Right lobe of liver (tissue), 6 donors: ENCODE measurements at regions not wholly inside any gene's neighbourhood (a gene's known extent, or its start where the extent isn't known, plus 50 kb on each side); places are given as distances from the start of the nearest gene placed in this dataset.

ENCODE experiments used
- ATAC-seq, 4 donors: fragments of 200-7000 bp; cut with Tn5 transposase; one replicate each; pipeline ENCODE4 v1.9.1; 2020; ENCODE audit warnings: mild to moderate bottlenecking in 4 of 4, moderate library complexity in 4 of 4
- DNase-seq, 3 donors: peaks; one replicate each; pipeline ENCODE4 v3.0.0-alpha.2; 2020
- H3K27ac ChIP-seq, 3 donors: fragments of 200-600 bp; one replicate each; pipeline ENCODE4 v1.8.0; 2022
- H3K27me3 ChIP-seq, 2 donors: fragments of 200-600 bp; one replicate each; pipeline ENCODE4 v1.8.0; 2022
- H3K36me3 ChIP-seq, 4 donors: fragments of 200-600 bp; sonication (generic) in 1 of 4; one replicate each; pipeline versions ENCODE4 v1.5.1 to v1.8.0; 2017 to 2022; ENCODE audit warnings: control low read depth in 1 of 4
- H3K4me1 ChIP-seq, 4 donors: fragments of 200-600 bp; sonication (generic) in 1 of 4; one replicate each; pipeline versions ENCODE4 v1.5.1 to v1.8.0; 2017 to 2022; ENCODE audit warnings: control low read depth in 1 of 4
- H3K4me3 ChIP-seq, 3 donors: fragments of 200-600 bp; one replicate each; pipeline ENCODE4 v1.8.0; 2022
- H3K9me3 ChIP-seq, 4 donors: fragments of 200-600 bp; sonication (generic) in 1 of 4; one replicate each; pipeline versions ENCODE4 v1.5.1 to v1.8.0; 2017 to 2022; ENCODE audit warnings: control low read depth in 1 of 4
- CTCF ChIP-seq, 4 donors: fragments of 200-600 bp in 3 of 4; fragments of 450-650 bp in 1 of 4; IDR thresholded peaks; one replicate each; pipeline versions ENCODE4 v1.5.1 to v1.8.0; 2016 to 2022; ENCODE audit warnings: antibody characterized with exemption in 4 of 4, mild to moderate bottlenecking in 2 of 4
- POLR2A ChIP-seq: fragments of 450-650 bp; IDR thresholded peaks from one replicate; pipeline ENCODE4 v1.6.1; 2017; ENCODE audit warnings: antibody characterized with exemption, mild to moderate bottlenecking
- WGBS: methylation state at CpG from one replicate; pipeline ENCODE4 v1.1.6; 2018; ENCODE audit warnings: low coverage, low lambda C conversion rate; ENCODE audit not compliant: insufficient coverage; ENCODE audit errors: missing lambda C conversion rate; 5-methylcytosine and 5-hydroxymethylcytosine counted together
- intact Hi-C, 2 donors: fragments of 100-400 bp; cut with DNase I; formaldehyde crosslinking; loops; one replicate each; pipeline versions ENCODE4 v1.11.2 to v1.14.1; 2022
- donor health status: DM: no; HTN: yes; CAD: no.
- donor health status: DM: no; HTN: no; CAD: no.
- donor health status: DM: no; HTN: no; CAD: no.
- donor health status: DM: no; HTN: yes; CAD: no.
- donor health status: DM: no; HTN: yes; CAD: no.

- no peak overlapping the region for H3K27ac ChIP-seq
- TF ChIP-seq CTCF (IDR thresholded peaks at IDR 0.05) (no peak), POLR2A (no peak)
- H3K4me3 ChIP-seq: no peak overlapping the region
- intact Hi-C loops: no loop called here
- H3K36me3 ChIP-seq: no peaks in the 10 kb centered on the region
- H3K9me3 ChIP-seq: no peaks in the 10 kb centered on the region
- H3K27me3 ChIP-seq: no peaks in the 10 kb centered on the region
- DNase-seq: no peak
- ATAC-seq: no peak
- H3K4me1 ChIP-seq: no peaks in the 10 kb centered on the region
Observed at GRCh38 chr9:99427260-99427659, 205.2 kb downstream of the SEC61B start.

GRCh38 chr9:99430301-99430700 is 208.2 kb downstream of the SEC61B start:
- ATAC-seq: peak in 1 of 4 donors; percentile 55
- Histone ChIP-seq H3K36me3 (no peaks in the 10 kb centered on the region), H3K27ac (no peak overlapping the region), H3K4me3 (no peak overlapping the region), H3K4me1 (no peaks in the 10 kb centered on the region), H3K9me3 (no peaks in the 10 kb centered on the region), H3K27me3 (no peaks in the 10 kb centered on the region)
- DNase-seq: no peak
- no peak for TF ChIP-seq POLR2A
- no peak for TF ChIP-seq CTCF (IDR thresholded peaks at IDR 0.05)
- 75% methylated on average over 2 of the region's 2 CpGs for WGBS
- intact Hi-C loops: no loop called here

- no peaks in the 10 kb centered on the region for H3K27me3 ChIP-seq
- ATAC-seq (no peak), DNase-seq (no peak)
- intact Hi-C loops: no loop called here
- TF ChIP-seq POLR2A (no peak), CTCF (IDR thresholded peaks at IDR 0.05) (no peak)
- no peaks in the 10 kb centered on the region for H3K36me3 ChIP-seq
- H3K4me3 ChIP-seq: no peak overlapping the region
- no peaks in the 10 kb centered on the region for H3K4me1 ChIP-seq
- no peak overlapping the region for H3K27ac ChIP-seq
- 44% methylated on average over 1 of the region's 1 CpG for WGBS
- no peaks in the 10 kb centered on the region for H3K9me3 ChIP-seq
Observed at GRCh38 chr9:99431103-99431502, 209.0 kb downstream of the SEC61B start.

GRCh38 chr9:99432075-99432474 is 210.0 kb downstream of the SEC61B start:
- H3K9me3 ChIP-seq: no peaks in the 10 kb centered on the region
- intact Hi-C loops: no loop called here
- DNase-seq (no peak), ATAC-seq (no peak)
- no peaks in the 10 kb centered on the region for H3K36me3 ChIP-seq
- H3K27me3 ChIP-seq: no peaks in the 10 kb centered on the region
- H3K27ac ChIP-seq: no peak overlapping the region
- H3K4me3 ChIP-seq: no peak overlapping the region
- TF ChIP-seq POLR2A: no peak
- no peak for TF ChIP-seq CTCF (IDR thresholded peaks at IDR 0.05)
- no peaks in the 10 kb centered on the region for H3K4me1 ChIP-seq
- 75% methylated on average over 4 of the region's 4 CpGs for WGBS

- DNase-seq: no peak
- TF ChIP-seq POLR2A (no peak), CTCF (IDR thresholded peaks at IDR 0.05) (no peak)
- H3K27ac ChIP-seq: no peak overlapping the region
- H3K36me3 ChIP-seq: no peaks in the 10 kb centered on the region
- 66% methylated on average over 4 of the region's 4 CpGs for WGBS
- H3K27me3 ChIP-seq: no peaks in the 10 kb centered on the region
- intact Hi-C loops: no loop called here
- H3K4me3 ChIP-seq: no peak overlapping the region
- no peaks in the 10 kb centered on the region for H3K9me3 ChIP-seq
- H3K4me1 ChIP-seq: no peaks in the 10 kb centered on the region
- ATAC-seq: no peak
Observed at GRCh38 chr9:99433095-99433494, 211.0 kb downstream of the SEC61B start.
